ENCODE measurements at regions not wholly inside any gene's neighbourhood (a gene's known extent, or its start where the extent isn't known, plus 50 kb on each side); places are given as distances from the start of the nearest gene placed in this dataset.
"Not testable (repeated sequence)": the region's sequence is repeated elsewhere in the genome, so short reads cannot be mapped to it uniquely, and the experiment has no call there.

DNA sequence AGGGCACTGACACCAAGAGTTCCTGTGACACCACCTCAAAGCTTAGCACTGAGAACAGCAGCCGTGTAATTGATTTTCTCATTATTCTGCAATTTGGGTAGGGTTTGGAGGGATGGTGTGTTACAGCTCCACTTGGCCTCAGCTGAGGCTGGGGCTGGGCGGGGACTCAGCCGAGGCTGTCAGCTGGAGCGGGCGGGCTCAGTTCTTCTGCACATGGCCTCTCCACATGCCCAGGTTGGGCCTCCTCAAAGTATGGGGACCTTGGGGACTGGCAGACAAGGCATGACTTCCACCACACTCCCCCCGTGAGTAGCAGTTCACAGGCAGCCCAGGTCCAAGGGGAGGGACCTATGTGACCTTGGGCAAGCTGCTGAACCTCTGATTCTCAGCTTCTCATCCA lies 171.5 kb downstream of the IRF8 start:
- H3K27ac Mint-ChIP-seq = no peak overlapping the region
- no peaks in the 10 kb centered on the region for H3K4me1 Mint-ChIP-seq
- ATAC-seq (ENCODE audit: low read depth) = no peak
- H3K9me3 Mint-ChIP-seq = no peaks in the 10 kb centered on the region
- DNase-seq (ENCODE audit: low spot score in 2 of 2) = no peak
- H3K27me3 Mint-ChIP-seq = peaks cover 23% of the 10 kb centered on the region
- H3K4me3 Mint-ChIP-seq = no peak overlapping the region
- no peaks in the 10 kb centered on the region for H3K36me3 Mint-ChIP-seq

DNA sequence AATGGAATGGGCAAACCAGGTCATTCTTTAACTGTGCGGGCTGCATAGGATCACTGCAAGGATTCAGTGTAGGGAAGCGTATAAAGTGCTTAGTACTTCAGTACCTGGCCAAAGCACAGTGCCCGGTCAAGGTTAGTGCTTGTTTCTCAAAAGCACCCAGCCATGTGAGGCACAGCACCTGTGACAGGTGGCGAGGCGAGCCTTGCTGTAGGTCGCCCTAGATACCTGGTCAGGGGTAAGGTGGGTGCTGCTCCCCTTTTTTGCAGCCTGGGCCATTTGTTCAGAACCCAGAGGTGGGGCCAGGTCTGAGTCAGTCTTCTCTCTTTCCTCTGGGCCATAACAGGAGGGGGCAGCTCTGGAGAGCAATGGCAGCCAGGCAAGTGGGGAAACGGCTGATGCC lies 172.0 kb downstream of the IRF8 start:
- no peaks in the 10 kb centered on the region for H3K9me3 Mint-ChIP-seq
- H3K4me1 Mint-ChIP-seq = no peaks in the 10 kb centered on the region
- no peak for DNase-seq (ENCODE audit: low spot score in 2 of 2)
- peaks cover 24% of the 10 kb centered on the region for H3K27me3 Mint-ChIP-seq
- no peak overlapping the region for H3K4me3 Mint-ChIP-seq
- H3K36me3 Mint-ChIP-seq = no peaks in the 10 kb centered on the region
- no peak overlapping the region for H3K27ac Mint-ChIP-seq
- ATAC-seq (ENCODE audit: low read depth) = no peak

DNA sequence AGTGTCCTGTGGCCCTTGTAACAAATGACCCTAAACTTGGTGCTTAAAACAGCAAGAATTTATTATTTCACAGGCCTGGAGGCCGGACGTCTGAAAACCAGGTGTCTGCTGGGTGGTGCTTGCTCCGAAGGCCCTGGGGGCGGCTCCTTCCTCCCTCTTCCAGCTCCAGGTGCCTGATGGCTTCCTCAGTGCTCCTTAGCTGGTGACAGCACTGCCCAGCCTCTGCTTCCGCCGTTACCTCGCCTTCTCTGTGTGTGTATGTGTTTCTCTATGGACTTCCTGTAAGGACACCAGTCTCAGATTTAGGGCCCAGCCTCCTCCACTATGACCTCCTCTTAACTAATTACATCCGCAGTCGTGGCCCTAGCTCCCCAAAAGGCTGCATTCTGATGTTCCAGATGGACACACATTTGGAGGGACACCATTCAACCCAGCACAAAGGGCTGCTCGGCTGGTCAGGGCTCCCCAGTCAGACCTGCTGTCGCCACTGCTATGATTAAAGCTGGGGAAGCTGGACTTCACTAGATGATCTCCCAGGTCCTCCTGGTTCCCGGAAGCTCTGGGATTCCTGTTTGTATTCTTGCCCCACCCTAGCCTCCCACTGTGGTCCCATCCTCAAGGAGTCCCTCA lies 172.8 kb downstream of the IRF8 start:
- ATAC-seq (ENCODE audit: low read depth) (no peak), DNase-seq (ENCODE audit: low spot score in 2 of 2) (no peak)
- peaks cover 24% of the 10 kb centered on the region for H3K27me3 Mint-ChIP-seq
- H3K36me3 Mint-ChIP-seq = no peaks in the 10 kb centered on the region
- H3K9me3 Mint-ChIP-seq = no peaks in the 10 kb centered on the region
- no peak overlapping the region for H3K27ac Mint-ChIP-seq
- H3K4me1 Mint-ChIP-seq = no peaks in the 10 kb centered on the region
- no peak overlapping the region for H3K4me3 Mint-ChIP-seq

DNA sequence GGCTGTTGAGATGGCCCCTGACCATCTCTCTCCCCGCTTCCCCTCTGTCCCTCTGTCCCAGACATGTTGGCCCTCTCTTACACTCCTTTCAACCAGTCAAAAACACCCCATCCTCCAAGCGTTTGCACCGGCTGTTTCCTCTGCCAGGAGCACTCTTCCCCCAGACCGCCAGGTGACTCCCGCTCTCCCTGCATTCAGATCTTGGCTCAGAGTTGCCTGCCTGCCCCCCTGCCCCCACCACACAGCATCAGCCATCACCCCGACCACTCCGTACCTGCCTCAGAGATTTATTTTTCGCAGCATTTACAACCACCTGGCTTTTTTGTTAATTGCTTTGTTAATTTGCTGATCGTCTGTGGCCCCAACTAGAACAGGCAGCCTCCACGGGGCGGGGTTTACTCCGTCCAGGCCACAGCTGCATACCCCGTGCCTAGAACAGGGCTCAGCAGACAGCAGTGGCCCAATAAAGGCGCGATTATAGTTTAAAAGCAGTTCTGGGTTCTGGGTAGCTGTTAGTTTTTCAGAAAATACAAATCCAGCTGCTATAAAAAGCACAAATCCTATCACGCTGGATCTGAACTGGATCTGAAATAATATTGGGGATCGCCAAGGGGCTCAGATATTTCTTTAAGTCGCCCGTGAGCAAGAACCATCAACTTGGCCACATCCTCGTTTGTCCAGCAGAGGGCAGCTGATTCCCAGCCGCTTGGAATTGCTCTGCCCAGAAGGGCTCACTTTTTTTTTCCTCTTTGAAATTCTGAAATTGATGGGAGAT lies 173.6 kb downstream of the IRF8 start:
- Mint-ChIP-seq H3K4me1 (no peaks in the 10 kb centered on the region), H3K4me3 (no peak overlapping the region), H3K27me3 (peaks cover 26% of the 10 kb centered on the region), H3K36me3 (no peaks in the 10 kb centered on the region), H3K27ac (no peak overlapping the region), H3K9me3 (no peaks in the 10 kb centered on the region)
- ATAC-seq (ENCODE audit: low read depth) (peak; percentile 35), DNase-seq (ENCODE audit: low spot score in 2 of 2) (peak in 1 of 2 donors; percentile 30)

DNA sequence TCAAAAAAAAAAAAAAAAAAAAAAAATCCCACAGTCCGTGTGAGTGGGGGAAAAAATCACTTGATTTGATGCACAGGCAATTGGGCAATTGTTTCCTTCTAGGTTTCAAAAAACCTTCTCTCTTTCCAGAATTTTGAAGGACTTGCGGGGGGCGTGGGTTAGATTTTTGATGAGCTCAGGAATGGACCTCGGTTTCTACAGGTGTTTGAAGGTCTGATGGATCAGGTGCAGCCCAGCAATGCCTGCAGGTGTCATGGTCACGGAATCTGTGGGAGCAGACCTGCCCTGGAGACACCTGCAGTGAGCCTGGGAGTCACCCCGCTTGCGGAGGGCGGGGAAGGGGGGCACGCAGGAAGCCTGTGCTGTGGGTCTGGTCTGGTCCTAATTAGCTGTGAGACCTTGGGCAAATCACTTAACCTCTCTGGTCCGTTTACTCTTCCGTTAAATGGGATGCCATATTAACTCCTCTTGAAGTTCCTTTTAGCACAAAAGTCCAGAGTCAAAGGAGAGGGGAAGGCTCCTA lies 174.2 kb downstream of the IRF8 start:
- Mint-ChIP-seq H3K36me3 (no peaks in the 10 kb centered on the region), H3K27ac (no peak overlapping the region), H3K27me3 (peaks cover 21% of the 10 kb centered on the region), H3K4me3 (no peak overlapping the region), H3K9me3 (no peaks in the 10 kb centered on the region), H3K4me1 (no peaks in the 10 kb centered on the region)
- no peak for DNase-seq (ENCODE audit: low spot score in 2 of 2)
- ATAC-seq (ENCODE audit: low read depth) = no peak

GRCh38 chr16:86073763-86074493 lies 175.0 kb downstream of the IRF8 start:
- Mint-ChIP-seq H3K27me3 (peaks cover 17% of the 10 kb centered on the region), H3K4me3 (no peak overlapping the region), H3K36me3 (no peaks in the 10 kb centered on the region), H3K9me3 (no peaks in the 10 kb centered on the region), H3K27ac (no peak overlapping the region), H3K4me1 (no peaks in the 10 kb centered on the region)
- ATAC-seq (ENCODE audit: low read depth) (no peak), DNase-seq (ENCODE audit: low spot score in 2 of 2) (no peak)

DNA sequence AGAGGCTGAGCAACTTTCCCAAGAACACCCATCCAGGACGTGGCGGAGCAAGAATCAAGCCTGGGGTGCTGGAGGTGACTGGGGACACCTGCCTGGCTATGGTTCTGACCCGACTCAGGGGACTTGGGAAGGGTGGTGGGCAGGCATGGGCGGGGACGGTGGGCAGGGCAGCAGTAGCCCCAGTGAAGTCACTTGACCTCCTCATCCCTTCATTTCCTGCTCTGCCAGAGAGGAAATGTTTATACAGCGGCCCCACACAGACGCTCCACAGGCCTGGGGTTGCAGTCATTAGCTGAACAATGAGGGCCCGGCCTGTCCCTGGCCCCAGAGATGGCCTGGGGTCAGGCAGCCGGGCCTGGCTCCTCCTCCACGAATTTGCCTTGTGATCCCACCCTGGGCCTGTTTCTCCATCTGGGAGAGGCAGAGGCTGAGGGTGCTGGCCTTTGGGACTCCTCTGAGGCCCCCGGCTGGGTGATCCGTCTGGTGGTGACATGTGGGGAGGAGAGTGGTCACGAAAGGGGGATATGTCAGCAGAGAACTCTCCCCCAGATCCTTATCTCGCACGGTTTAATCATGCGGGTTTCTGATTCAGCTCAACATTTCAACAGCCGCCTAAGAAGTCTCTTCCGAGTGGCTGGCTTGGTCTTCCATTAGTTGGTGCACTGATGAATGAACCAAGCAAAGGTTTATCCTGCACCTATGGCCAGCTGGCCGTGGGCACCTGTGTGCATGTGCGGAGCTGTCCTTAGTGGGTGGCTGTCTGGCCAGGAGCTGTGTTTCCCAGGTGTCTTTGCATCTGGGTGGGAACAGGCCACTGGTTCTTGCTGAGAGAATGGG lies 175.9 kb downstream of the IRF8 start:
- Mint-ChIP-seq H3K4me3 (no peak overlapping the region), H3K36me3 (no peaks in the 10 kb centered on the region), H3K4me1 (no peaks in the 10 kb centered on the region), H3K27ac (no peak overlapping the region), H3K9me3 (no peaks in the 10 kb centered on the region), H3K27me3 (peaks cover 16% of the 10 kb centered on the region)
- DNase-seq (ENCODE audit: low spot score in 2 of 2) (no peak), ATAC-seq (ENCODE audit: low read depth) (no peak)

DNA sequence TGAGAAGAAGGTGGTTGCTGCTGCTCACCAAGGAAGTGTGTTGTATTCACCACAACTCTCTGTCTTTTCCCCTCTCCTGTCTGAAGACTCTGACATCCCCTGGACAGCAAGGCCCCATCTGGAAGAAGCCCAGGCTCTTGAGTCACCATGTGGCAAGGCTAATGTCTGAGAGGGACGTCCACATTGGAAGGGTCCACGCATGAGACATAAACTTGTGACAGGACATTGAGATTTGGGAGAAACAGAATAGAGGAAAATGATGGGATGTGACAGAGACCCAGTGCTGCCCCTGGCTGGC lies 176.5 kb downstream of the IRF8 start:
- H3K9me3 Mint-ChIP-seq = no peaks in the 10 kb centered on the region
- H3K27ac Mint-ChIP-seq = no peak overlapping the region
- H3K27me3 Mint-ChIP-seq = peaks cover 15% of the 10 kb centered on the region
- DNase-seq (ENCODE audit: low spot score in 2 of 2) (no peak), ATAC-seq (ENCODE audit: low read depth) (no peak)
- H3K4me3 Mint-ChIP-seq = no peak overlapping the region
- H3K4me1 Mint-ChIP-seq = no peaks in the 10 kb centered on the region
- H3K36me3 Mint-ChIP-seq = no peaks in the 10 kb centered on the region

DNA sequence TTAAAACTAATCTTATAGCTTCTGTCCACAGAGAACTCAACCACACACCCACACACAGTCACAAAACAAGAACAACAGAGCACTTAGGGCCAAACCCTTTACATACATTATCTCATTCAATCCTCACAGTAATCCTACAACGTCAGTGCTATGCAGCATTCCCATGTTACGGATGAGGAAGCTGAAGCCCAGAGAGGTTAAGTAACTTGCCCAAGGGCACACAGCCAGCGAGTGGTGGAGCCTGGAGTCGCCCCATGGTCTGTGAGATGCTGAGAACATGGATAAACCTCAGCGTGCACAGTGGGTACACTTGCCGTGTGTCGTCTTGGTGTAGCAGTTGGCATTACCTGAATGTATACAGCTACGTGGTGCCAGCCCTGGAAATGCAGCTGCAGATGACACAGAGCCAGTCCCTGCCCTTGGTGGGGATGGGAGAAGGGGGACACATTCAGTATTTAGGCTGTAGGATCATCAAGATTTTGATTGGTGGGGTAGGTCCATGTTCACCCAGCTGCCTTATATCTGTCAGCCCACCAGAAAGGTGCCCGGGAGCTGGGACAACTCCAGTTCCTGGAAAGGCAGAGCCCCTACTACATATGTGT lies 177.0 kb downstream of the IRF8 start:
- no peak for DNase-seq (ENCODE audit: low spot score in 2 of 2)
- Mint-ChIP-seq H3K4me1 (no peaks in the 10 kb centered on the region), H3K9me3 (no peaks in the 10 kb centered on the region), H3K27ac (no peak overlapping the region), H3K36me3 (no peaks in the 10 kb centered on the region), H3K27me3 (peaks cover 15% of the 10 kb centered on the region), H3K4me3 (no peak overlapping the region)
- no peak for ATAC-seq (ENCODE audit: low read depth)

- H3K36me3 Mint-ChIP-seq = no peaks in the 10 kb centered on the region
- H3K4me1 Mint-ChIP-seq = no peaks in the 10 kb centered on the region
- DNase-seq (ENCODE audit: low spot score in 2 of 2) = no peak
- no peaks in the 10 kb centered on the region for H3K9me3 Mint-ChIP-seq
- no peak overlapping the region for H3K27ac Mint-ChIP-seq
- H3K27me3 Mint-ChIP-seq = peaks cover 15% of the 10 kb centered on the region
- H3K4me3 Mint-ChIP-seq = no peak overlapping the region
- ATAC-seq (ENCODE audit: low read depth) = no peak
These were observed 177.6 kb downstream of the IRF8 start for GRCh38 chr16:86076606-86077005.

- DNase-seq (ENCODE audit: low spot score in 2 of 2) (no peak), ATAC-seq (ENCODE audit: low read depth) (no peak)
- Mint-ChIP-seq H3K27me3 (peaks cover 16% of the 10 kb centered on the region), H3K9me3 (no peaks in the 10 kb centered on the region), H3K27ac (no peak overlapping the region), H3K36me3 (no peaks in the 10 kb centered on the region), H3K4me3 (no peak overlapping the region), H3K4me1 (no peaks in the 10 kb centered on the region)
These were observed 178.4 kb downstream of the IRF8 start for GRCh38 chr16:86077243-86077940.

- peaks cover 19% of the 10 kb centered on the region for H3K27me3 Mint-ChIP-seq
- DNase-seq (ENCODE audit: low spot score in 2 of 2) = no peak
- ATAC-seq (ENCODE audit: low read depth) = no peak
- H3K4me3 Mint-ChIP-seq = no peak overlapping the region
- H3K4me1 Mint-ChIP-seq = no peaks in the 10 kb centered on the region
- no peak overlapping the region for H3K27ac Mint-ChIP-seq
- no peaks in the 10 kb centered on the region for H3K9me3 Mint-ChIP-seq
- H3K36me3 Mint-ChIP-seq = no peaks in the 10 kb centered on the region
These were observed 179.2 kb downstream of the IRF8 start for GRCh38 chr16:86078121-86078600.

GRCh38 chr16:86078711-86079110 lies 179.7 kb downstream of the IRF8 start:
- not testable (repeated sequence) for ATAC-seq (ENCODE audit: low read depth); DNase-seq (ENCODE audit: low spot score in 2 of 2); H3K36me3 Mint-ChIP-seq; H3K9me3 Mint-ChIP-seq; H3K4me1 Mint-ChIP-seq; H3K27ac Mint-ChIP-seq; H3K4me3 Mint-ChIP-seq
- peaks cover 22% of the 10 kb centered on the region for H3K27me3 Mint-ChIP-seq

Data from memory B cell (primary cell).